K562 (cell line): ENCODE measurements at regions not wholly inside any gene's neighbourhood (a gene's known extent, or its start where the extent isn't known, plus 50 kb on each side); places are given as distances from the start of the nearest gene placed in this dataset.

ENCODE experiments used
- ARID4B ChIP-seq: sonication (generic); formaldehyde crosslinking; IDR thresholded peaks from 2 replicates; pipeline ENCODE4 v1.8.0; 2022; ENCODE audit warnings: mild to moderate bottlenecking, missing genetic modification reagents
- CAMTA2 ChIP-seq: fragments of 250-450 bp; sonication (Bioruptor Pico); conservative IDR thresholded peaks from 2 replicates; pipeline ENCODE4 v1.5.1; 2022
- CLOCK ChIP-seq: fragments of 250-450 bp; sonication (Bioruptor Pico); IDR thresholded peaks from 2 replicates; pipeline ENCODE4 v1.4.0; 2020; ENCODE audit warnings: mild to moderate bottlenecking, moderate library complexity, borderline replicate concordance
- HSF4 ChIP-seq: fragments of 250-450 bp; sonication (Bioruptor Pico); IDR thresholded peaks from 2 replicates; pipeline ENCODE4 v2.1.2; 2022; ENCODE audit warnings: mild to moderate bottlenecking, moderate library complexity, borderline replicate concordance
- KLF13 ChIP-seq: fragments of 450-650 bp; IDR thresholded peaks from 2 replicates; pipeline ENCODE4 v1.6.1; 2016; ENCODE audit warnings: missing genetic modification characterization, low read depth, mild to moderate bottlenecking, missing compliant biosample characterization, moderate library complexity, borderline replicate concordance
- LARP7 ChIP-seq: fragments of 450-650 bp; IDR thresholded peaks from 2 replicates; pipeline ENCODE4 v1.6.1; 2016
- PTRF ChIP-seq: fragments of 450-650 bp; IDR thresholded peaks from 2 replicates; pipeline ENCODE4 v1.6.1; 2016; ENCODE audit warnings: mild to moderate bottlenecking, missing genetic modification characterization, missing compliant biosample characterization
- RBM39 ChIP-seq: fragments of 200-400 bp; formaldehyde crosslinking; optimal IDR thresholded peaks from 2 replicates; pipeline ENCODE3; 2018; ENCODE audit warnings: low read depth, low read length
- TCF7L2 ChIP-seq: fragments of 150-350 bp; IDR thresholded peaks from 2 replicates; pipeline ENCODE4 v1.6.1; 2016; ENCODE audit warnings: low read depth, mild to moderate bottlenecking, low read length, moderate library complexity
- ZNF165 ChIP-seq: fragments of 250-450 bp; sonication (Bioruptor Pico); IDR thresholded peaks from 2 replicates; pipeline ENCODE4 v1.4.0; 2020; ENCODE audit warnings: borderline replicate concordance
- ZNF239 ChIP-seq: fragments of 250-450 bp; sonication (Bioruptor Pico); IDR thresholded peaks from 2 replicates; pipeline ENCODE4 v1.4.0; 2020; ENCODE audit warnings: mild to moderate bottlenecking

- TF ChIP-seq CLOCK (CRISPR knock-in tag) = no peak
- no peak for TF ChIP-seq ARID4B (CRISPR knock-in tag)
- TF ChIP-seq TCF7L2 = no peak
- no peak for TF ChIP-seq LARP7
- TF ChIP-seq HSF4 (CRISPR knock-in tag) = no peak
- no peak for TF ChIP-seq ZNF239
- no peak for TF ChIP-seq PTRF (tag)
- TF ChIP-seq KLF13 (tag) = no peak
- TF ChIP-seq CAMTA2 = no peak
- no peak for TF ChIP-seq RBM39
- TF ChIP-seq ZNF165 (CRISPR knock-in tag) = no peak
These were observed 372.1 kb upstream of the EMCN start (continued) for GRCh38 chr4:100889898-100890297.
